GM12872 (cell line): ENCODE measurements at regions not wholly inside any gene's neighbourhood (a gene's known extent, or its start where the extent isn't known, plus 50 kb on each side); places are given as distances from the start of the nearest gene placed in this dataset.

ENCODE experiments used
- CTCF ChIP-seq: IDR thresholded peaks from 3 replicates; pipeline ENCODE4 v1.5.1; 2011; ENCODE audit warnings: low read depth, mild to moderate bottlenecking, low read length, moderate library complexity; ENCODE audit not compliant: insufficient read depth

- no peak for TF ChIP-seq CTCF
These were observed 350.0 kb upstream of the MANEA start for GRCh38 chr6:95227351-95227750.

- TF ChIP-seq CTCF = no peak
These were observed 348.7 kb upstream of the MANEA start for GRCh38 chr6:95228636-95229035.

GRCh38 chr6:95230071-95230740, 347.1 kb upstream of the MANEA start:
- no peak for TF ChIP-seq CTCF

- TF ChIP-seq CTCF = no peak
These were observed 345.9 kb upstream of the MANEA start for GRCh38 chr6:95231416-95231815.

- no peak for TF ChIP-seq CTCF
These were observed 344.9 kb upstream of the MANEA start for GRCh38 chr6:95232446-95232845.

- TF ChIP-seq CTCF = no peak
These were observed 343.5 kb upstream of the MANEA start for GRCh38 chr6:95233879-95234278.

- no peak for TF ChIP-seq CTCF
These were observed 336.8 kb upstream of the MANEA start for GRCh38 chr6:95240514-95240913.
